WTC11 (cell line): ENCODE measurements at regions not wholly inside any gene's neighbourhood (a gene's known extent, or its start where the extent isn't known, plus 50 kb on each side); places are given as distances from the start of the nearest gene placed in this dataset.

Experiments used
- CREM ChIP-seq: sonication (generic); formaldehyde crosslinking; IDR thresholded peaks from 2 replicates; pipeline ENCODE4 v1.8.1; 2022; ENCODE audit warnings: mild to moderate bottlenecking, missing genetic modification reagents, moderate library complexity
- IRF1 ChIP-seq: sonication (generic); formaldehyde crosslinking; IDR thresholded peaks from 2 replicates; pipeline ENCODE4 v1.8.0; 2023; ENCODE audit warnings: missing genetic modification reagents
- TF ChIP-seq, protein P1 (sequence below): sonication (generic); formaldehyde crosslinking; conservative IDR thresholded peaks from 2 replicates; pipeline ENCODE4 v1.8.1; 2022; ENCODE audit warnings: mild to moderate bottlenecking, missing genetic modification reagents
- TF ChIP-seq, protein P2 (sequence below): fragments of 200-600 bp; IDR thresholded peaks from 2 replicates; pipeline ENCODE4 v1.8.0; 2022; ENCODE audit warnings: antibody characterized with exemption

DNA sequence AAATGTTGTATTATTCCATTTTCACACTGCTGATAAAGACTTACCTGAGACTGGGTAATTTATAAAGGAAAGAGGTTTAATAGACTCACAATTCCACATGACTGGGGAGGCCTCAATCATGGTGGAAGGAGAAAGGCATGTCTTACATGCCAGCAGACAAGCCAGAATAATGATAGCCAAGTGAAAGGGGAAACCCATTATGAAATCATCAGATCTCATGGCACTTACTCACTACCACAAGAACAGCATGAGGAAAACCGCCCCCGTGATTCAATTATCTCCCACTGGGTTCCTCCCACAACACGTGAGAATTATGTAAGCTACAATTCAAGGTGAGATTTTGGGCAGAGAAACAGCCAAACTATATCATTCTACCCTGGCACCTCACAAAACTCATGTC, 2535.1 kb downstream of the ARAP2 start:
- no peak for TF ChIP-seq IRF1 (CRISPR knock-in tag)
- TF ChIP-seq, protein P1, sequence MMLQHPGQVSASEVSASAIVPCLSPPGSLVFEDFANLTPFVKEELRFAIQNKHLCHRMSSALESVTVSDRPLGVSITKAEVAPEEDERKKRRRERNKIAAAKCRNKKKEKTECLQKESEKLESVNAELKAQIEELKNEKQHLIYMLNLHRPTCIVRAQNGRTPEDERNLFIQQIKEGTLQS (CRISPR knock-in tag) = no peak
- no peak for TF ChIP-seq CREM (CRISPR knock-in tag)
- TF ChIP-seq, protein P2, sequence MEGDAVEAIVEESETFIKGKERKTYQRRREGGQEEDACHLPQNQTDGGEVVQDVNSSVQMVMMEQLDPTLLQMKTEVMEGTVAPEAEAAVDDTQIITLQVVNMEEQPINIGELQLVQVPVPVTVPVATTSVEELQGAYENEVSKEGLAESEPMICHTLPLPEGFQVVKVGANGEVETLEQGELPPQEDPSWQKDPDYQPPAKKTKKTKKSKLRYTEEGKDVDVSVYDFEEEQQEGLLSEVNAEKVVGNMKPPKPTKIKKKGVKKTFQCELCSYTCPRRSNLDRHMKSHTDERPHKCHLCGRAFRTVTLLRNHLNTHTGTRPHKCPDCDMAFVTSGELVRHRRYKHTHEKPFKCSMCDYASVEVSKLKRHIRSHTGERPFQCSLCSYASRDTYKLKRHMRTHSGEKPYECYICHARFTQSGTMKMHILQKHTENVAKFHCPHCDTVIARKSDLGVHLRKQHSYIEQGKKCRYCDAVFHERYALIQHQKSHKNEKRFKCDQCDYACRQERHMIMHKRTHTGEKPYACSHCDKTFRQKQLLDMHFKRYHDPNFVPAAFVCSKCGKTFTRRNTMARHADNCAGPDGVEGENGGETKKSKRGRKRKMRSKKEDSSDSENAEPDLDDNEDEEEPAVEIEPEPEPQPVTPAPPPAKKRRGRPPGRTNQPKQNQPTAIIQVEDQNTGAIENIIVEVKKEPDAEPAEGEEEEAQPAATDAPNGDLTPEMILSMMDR = no peak
